ENCODE measurements at regions not wholly inside any gene's neighbourhood (a gene's known extent, or its start where the extent isn't known, plus 50 kb on each side); places are given as distances from the start of the nearest gene placed in this dataset.
"Not testable (repeated sequence)": the region's sequence is repeated elsewhere in the genome, so short reads cannot be mapped to it uniquely, and the experiment has no call there.

DNA sequence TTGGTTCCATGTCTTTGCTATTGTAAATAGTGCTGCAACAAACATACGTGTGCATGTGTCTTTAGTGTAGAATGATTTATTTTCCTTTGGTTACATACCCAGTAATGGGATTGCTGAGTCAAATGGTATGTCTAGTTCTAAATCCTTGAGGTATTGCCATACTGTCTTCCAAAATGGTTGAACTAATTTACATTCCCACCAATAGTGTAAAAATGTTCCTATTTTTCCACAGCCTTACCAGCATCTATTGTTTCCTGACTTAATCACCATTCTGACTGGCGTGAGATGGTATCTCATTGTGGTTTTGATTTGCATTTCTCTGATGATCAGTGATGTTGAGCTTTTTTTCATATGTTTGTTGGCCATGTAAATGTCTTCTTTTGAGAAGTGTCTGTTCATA, 226.6 kb downstream of the ETAA1 start:
- H3K9me3 ChIP-seq (ENCODE audit: control insufficient read depth in 2 of 2, low read length in 2 of 2); H3K27me3 ChIP-seq (ENCODE audit: control insufficient read depth in 1 of 2, insufficient read depth in 2 of 2, low read length in 2 of 2); H3K4me1 ChIP-seq (ENCODE audit: control insufficient read depth, insufficient read depth, low read length); H3K9ac ChIP-seq (ENCODE audit: low read length in 2 of 2); H3K36me3 ChIP-seq (ENCODE audit: control insufficient read depth in 2 of 2, insufficient read depth in 2 of 2, low read length in 2 of 2); H3K27ac ChIP-seq (ENCODE audit: low read length); H3K4me3 ChIP-seq (ENCODE audit: low read length in 2 of 2): not testable (repeated sequence)

DNA sequence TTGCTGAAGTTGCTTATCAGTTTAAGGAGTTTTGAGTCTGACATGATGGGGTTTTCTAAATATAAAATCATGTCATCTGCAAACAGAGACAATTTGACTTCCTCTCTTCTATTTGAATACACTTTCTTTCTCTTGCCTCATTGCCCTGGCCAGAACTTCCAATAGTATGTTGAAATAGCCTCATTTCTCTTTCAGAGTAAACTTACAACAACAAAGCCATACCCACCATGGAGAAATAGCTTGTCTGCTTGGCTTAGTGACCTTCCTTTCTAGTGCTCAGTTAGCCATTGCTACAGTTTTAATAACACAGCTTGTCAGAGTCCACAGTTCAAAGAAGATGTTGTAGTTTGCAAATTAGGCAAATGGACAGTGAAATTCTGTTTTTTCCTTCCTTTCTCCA, 228.0 kb downstream of the ETAA1 start:
- Histone ChIP-seq H3K4me1 (ENCODE audit: control insufficient read depth, insufficient read depth, low read length) (no peaks in the 10 kb centered on the region), H3K9me3 (ENCODE audit: control insufficient read depth in 2 of 2, low read length in 2 of 2) (no peaks in the 10 kb centered on the region), H3K9ac (ENCODE audit: low read length in 2 of 2) (no peak overlapping the region), H3K27me3 (ENCODE audit: control insufficient read depth in 1 of 2, insufficient read depth in 2 of 2, low read length in 2 of 2) (no peaks in the 10 kb centered on the region), H3K27ac (ENCODE audit: low read length) (no peak overlapping the region), H3K36me3 (ENCODE audit: control insufficient read depth in 2 of 2, insufficient read depth in 2 of 2, low read length in 2 of 2) (no peaks in the 10 kb centered on the region), H3K4me3 (ENCODE audit: low read length in 2 of 2) (no peak overlapping the region)

DNA sequence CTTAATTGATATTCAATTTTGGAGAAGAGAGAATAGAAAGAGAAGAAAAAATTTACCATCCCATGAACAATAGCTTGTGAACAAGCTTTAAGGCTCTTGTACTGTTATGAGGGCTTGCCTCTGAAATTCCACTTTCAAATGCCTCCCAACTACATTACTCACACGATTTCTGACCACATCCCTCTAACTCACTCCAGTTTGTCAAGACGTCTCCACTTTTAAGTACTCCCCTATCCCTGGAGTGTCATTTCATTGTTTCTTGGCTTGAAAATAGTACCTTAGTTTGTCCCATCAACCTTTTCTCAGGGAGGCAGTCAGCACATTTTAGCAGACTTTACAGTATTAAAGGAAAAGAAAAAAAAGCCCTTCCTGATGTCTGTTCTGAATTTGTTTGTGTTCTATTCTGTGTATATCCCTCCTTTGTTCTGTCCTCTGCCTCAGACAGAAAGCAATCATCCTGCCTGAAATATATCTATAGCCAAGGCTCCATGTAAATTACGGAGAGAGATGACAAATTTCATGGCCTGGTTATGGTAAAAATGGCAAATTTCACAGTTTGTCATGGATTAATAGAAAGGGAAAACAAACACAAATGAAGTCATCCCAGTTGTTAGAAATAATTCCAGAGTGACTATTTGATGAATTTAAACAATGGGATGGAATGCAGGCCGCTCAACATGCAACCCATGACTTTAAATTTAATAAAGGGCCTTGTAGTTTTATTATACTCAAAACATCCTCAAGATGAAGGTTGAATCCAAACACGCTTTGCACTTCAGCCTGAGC, 228.8 kb downstream of the ETAA1 start:
- Histone ChIP-seq H3K27ac (ENCODE audit: low read length) (no peak overlapping the region), H3K9me3 (ENCODE audit: control insufficient read depth in 2 of 2, low read length in 2 of 2) (no peaks in the 10 kb centered on the region), H3K9ac (ENCODE audit: low read length in 2 of 2) (no peak overlapping the region), H3K27me3 (ENCODE audit: control insufficient read depth in 1 of 2, insufficient read depth in 2 of 2, low read length in 2 of 2) (no peaks in the 10 kb centered on the region), H3K36me3 (ENCODE audit: control insufficient read depth in 2 of 2, insufficient read depth in 2 of 2, low read length in 2 of 2) (no peaks in the 10 kb centered on the region), H3K4me3 (ENCODE audit: low read length in 2 of 2) (no peak overlapping the region), H3K4me1 (ENCODE audit: control insufficient read depth, insufficient read depth, low read length) (no peaks in the 10 kb centered on the region)

DNA sequence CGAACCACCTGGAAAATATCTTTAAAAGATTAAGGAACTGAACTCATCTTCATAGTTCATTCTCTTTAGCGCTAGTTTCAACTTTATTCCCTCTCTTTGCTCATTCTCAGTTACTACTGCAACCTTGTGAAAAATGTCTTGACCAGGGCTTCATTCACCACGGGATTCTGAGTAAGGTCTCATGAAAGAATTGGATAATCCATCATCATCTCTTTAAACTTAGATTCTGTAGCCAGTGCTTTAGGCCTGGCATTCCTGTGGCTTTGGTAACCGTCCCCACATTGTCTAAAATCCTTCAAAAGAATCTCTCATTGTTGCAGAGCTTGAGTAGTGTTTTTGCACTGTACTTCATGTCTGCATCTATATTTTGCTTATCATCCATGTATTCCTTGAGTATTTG, 229.5 kb downstream of the ETAA1 start:
- no peaks in the 10 kb centered on the region for H3K36me3 ChIP-seq (ENCODE audit: control insufficient read depth in 2 of 2, insufficient read depth in 2 of 2, low read length in 2 of 2)
- no peaks in the 10 kb centered on the region for H3K27me3 ChIP-seq (ENCODE audit: control insufficient read depth in 1 of 2, insufficient read depth in 2 of 2, low read length in 2 of 2)
- H3K4me3 ChIP-seq (ENCODE audit: low read length in 2 of 2), result no peak overlapping the region
- H3K9me3 ChIP-seq (ENCODE audit: control insufficient read depth in 2 of 2, low read length in 2 of 2), result no peaks in the 10 kb centered on the region
- H3K9ac ChIP-seq (ENCODE audit: low read length in 2 of 2), result no peak overlapping the region
- H3K27ac ChIP-seq (ENCODE audit: low read length), result no peak overlapping the region
- H3K4me1 ChIP-seq (ENCODE audit: control insufficient read depth, insufficient read depth, low read length), result no peaks in the 10 kb centered on the region

DNA sequence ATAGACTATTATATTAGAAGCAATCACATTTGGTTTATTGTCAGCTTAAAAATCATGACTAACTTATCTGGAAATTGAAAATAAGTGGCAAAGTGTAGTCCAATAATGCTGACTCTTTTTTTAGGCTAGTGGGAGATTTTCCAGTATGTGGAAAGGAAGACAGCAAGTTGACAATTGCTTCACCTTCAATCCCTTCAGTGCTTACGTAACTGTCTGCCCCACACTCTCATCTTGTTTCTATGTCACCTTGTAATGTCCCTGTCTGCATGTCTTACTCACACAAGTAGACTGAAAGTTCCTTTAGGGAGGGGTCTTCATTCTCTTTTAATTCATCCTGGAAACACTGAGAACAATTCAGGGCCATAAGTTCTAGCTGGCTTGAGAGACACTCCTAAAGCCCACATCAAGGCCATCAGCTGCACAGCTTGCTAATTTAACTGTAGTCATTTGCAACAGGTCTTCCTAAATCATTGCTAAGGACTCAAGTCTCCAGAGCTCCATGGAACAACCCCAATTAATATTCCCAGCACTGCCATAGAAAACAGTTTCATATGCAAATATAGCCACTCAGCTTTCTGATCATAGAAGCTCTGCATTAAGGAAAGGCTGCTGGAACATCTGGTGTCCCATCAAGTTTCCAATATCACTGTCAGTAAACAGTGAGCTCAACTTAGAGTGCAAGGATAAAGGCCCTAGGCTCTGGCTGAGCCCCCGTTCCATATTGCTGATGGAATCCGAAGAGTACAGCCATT, 230.5 kb downstream of the ETAA1 start:
- no peak overlapping the region for H3K9ac ChIP-seq (ENCODE audit: low read length in 2 of 2)
- H3K4me1 ChIP-seq (ENCODE audit: control insufficient read depth, insufficient read depth, low read length), result no peaks in the 10 kb centered on the region
- no peaks in the 10 kb centered on the region for H3K27me3 ChIP-seq (ENCODE audit: control insufficient read depth in 1 of 2, insufficient read depth in 2 of 2, low read length in 2 of 2)
- H3K27ac ChIP-seq (ENCODE audit: low read length), result no peak overlapping the region
- H3K4me3 ChIP-seq (ENCODE audit: low read length in 2 of 2), result no peak overlapping the region
- H3K9me3 ChIP-seq (ENCODE audit: control insufficient read depth in 2 of 2, low read length in 2 of 2), result no peaks in the 10 kb centered on the region
- H3K36me3 ChIP-seq (ENCODE audit: control insufficient read depth in 2 of 2, insufficient read depth in 2 of 2, low read length in 2 of 2), result no peaks in the 10 kb centered on the region

DNA sequence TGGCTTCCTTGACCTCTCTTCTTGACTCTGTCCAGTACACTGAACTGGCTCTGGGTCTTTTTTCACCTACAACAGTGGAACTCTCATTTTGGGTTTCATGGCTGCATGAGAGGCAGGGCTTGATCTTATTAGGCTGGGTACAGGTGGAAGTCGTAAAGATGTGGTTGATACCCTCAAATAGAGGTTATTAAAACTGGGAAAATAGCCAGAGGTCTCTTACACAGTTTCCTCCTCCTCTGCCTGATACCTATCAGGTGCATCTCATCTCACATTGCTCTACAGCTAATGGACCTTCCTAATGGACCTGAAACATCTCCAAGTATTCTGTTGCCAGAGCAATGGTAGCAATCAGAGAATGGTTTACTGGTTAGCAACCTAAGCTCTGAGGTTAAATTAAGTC, 231.8 kb downstream of the ETAA1 start:
- no peaks in the 10 kb centered on the region for H3K9me3 ChIP-seq (ENCODE audit: control insufficient read depth in 2 of 2, low read length in 2 of 2)
- no peaks in the 10 kb centered on the region for H3K36me3 ChIP-seq (ENCODE audit: control insufficient read depth in 2 of 2, insufficient read depth in 2 of 2, low read length in 2 of 2)
- no peaks in the 10 kb centered on the region for H3K27me3 ChIP-seq (ENCODE audit: control insufficient read depth in 1 of 2, insufficient read depth in 2 of 2, low read length in 2 of 2)
- no peaks in the 10 kb centered on the region for H3K4me1 ChIP-seq (ENCODE audit: control insufficient read depth, insufficient read depth, low read length)
- no peak overlapping the region for H3K4me3 ChIP-seq (ENCODE audit: low read length in 2 of 2)
- H3K9ac ChIP-seq (ENCODE audit: low read length in 2 of 2), result no peak overlapping the region
- H3K27ac ChIP-seq (ENCODE audit: low read length), result no peak overlapping the region

DNA sequence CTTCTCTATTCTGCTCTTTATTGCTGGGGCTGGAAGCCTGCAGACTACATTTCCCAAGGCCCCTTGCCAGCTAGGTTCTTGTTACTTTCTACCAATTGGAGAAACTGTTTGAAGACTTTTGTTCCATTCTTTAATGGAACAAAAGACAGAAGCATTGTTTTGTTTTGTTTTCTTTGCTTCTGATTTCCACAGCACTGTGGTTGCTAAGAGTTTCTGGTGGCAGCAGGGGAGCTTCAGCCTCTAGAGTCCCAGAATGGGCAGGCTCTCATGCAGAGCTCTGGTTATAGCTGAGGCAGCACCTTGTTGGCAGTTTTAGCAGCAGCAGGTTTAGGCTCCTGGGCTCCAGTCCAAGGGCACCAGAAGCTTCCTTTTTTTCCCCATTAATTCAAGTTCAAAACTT, 234.3 kb downstream of the ETAA1 start:
- no peak overlapping the region for H3K4me3 ChIP-seq (ENCODE audit: low read length in 2 of 2)
- no peaks in the 10 kb centered on the region for H3K9me3 ChIP-seq (ENCODE audit: control insufficient read depth in 2 of 2, low read length in 2 of 2)
- H3K27ac ChIP-seq (ENCODE audit: low read length), result no peak overlapping the region
- H3K4me1 ChIP-seq (ENCODE audit: control insufficient read depth, insufficient read depth, low read length), result no peaks in the 10 kb centered on the region
- no peaks in the 10 kb centered on the region for H3K36me3 ChIP-seq (ENCODE audit: control insufficient read depth in 2 of 2, insufficient read depth in 2 of 2, low read length in 2 of 2)
- H3K27me3 ChIP-seq (ENCODE audit: control insufficient read depth in 1 of 2, insufficient read depth in 2 of 2, low read length in 2 of 2), result no peaks in the 10 kb centered on the region
- H3K9ac ChIP-seq (ENCODE audit: low read length in 2 of 2), result no peak overlapping the region

DNA sequence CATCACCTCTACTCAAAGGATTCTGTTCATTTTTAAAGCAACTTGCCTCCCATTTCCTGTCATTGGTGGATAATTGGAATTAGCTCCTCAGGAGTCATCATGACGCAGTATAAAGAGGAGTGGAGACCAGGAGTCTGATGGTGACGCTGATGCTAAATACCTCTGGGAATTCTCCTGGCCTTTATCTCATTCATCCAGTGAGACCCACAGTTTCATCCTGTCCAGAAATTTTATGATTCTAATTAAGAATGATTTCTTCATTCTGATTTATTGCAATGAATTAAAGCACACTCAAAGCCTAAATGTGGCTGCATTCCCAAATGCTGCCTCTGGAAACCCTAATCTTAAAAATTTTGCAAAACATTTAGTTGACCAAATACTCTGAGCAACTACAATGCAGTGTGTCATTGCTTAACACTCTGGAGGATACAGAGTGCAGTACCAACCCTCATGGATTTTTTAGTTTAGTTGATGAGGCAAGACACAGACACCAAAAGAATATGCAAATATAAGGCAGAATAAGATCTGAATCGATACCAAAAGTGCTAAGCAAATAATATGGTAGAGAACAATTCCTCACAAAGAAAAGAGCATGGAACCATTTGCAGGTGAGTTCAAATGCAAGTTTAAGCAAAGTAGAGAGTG, 236.2 kb downstream of the ETAA1 start:
- Histone ChIP-seq H3K27ac (ENCODE audit: low read length) (no peak overlapping the region), H3K36me3 (ENCODE audit: control insufficient read depth in 2 of 2, insufficient read depth in 2 of 2, low read length in 2 of 2) (no peaks in the 10 kb centered on the region), H3K4me3 (ENCODE audit: low read length in 2 of 2) (no peak overlapping the region), H3K27me3 (ENCODE audit: control insufficient read depth in 1 of 2, insufficient read depth in 2 of 2, low read length in 2 of 2) (no peaks in the 10 kb centered on the region), H3K4me1 (ENCODE audit: control insufficient read depth, insufficient read depth, low read length) (no peaks in the 10 kb centered on the region), H3K9me3 (ENCODE audit: control insufficient read depth in 2 of 2, low read length in 2 of 2) (no peaks in the 10 kb centered on the region), H3K9ac (ENCODE audit: low read length in 2 of 2) (no peak overlapping the region)

DNA sequence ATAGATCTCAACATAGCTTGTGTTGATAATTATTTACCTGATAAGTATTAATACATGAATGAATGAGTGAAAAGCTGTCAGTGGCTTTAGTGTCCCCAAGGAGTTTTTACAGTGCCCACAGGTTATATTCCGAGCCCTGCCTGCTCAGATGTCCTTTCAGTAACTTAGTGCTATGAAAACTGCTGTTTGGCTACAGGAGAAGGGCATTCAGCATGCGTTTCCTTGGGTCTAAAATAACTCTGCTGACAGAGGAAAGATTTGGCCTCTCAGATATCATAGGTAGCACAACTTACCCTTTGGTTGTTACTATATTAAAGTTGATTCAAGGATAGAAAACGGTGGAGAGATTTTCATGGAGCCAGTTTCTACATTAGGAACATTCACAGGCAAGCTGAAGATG, 241.0 kb downstream of the ETAA1 start:
- no peaks in the 10 kb centered on the region for H3K9me3 ChIP-seq (ENCODE audit: control insufficient read depth in 2 of 2, low read length in 2 of 2)
- H3K4me1 ChIP-seq (ENCODE audit: control insufficient read depth, insufficient read depth, low read length), result no peaks in the 10 kb centered on the region
- H3K9ac ChIP-seq (ENCODE audit: low read length in 2 of 2), result no peak overlapping the region
- no peaks in the 10 kb centered on the region for H3K27me3 ChIP-seq (ENCODE audit: control insufficient read depth in 1 of 2, insufficient read depth in 2 of 2, low read length in 2 of 2)
- H3K27ac ChIP-seq (ENCODE audit: low read length), result no peak overlapping the region
- no peak overlapping the region for H3K4me3 ChIP-seq (ENCODE audit: low read length in 2 of 2)
- no peaks in the 10 kb centered on the region for H3K36me3 ChIP-seq (ENCODE audit: control insufficient read depth in 2 of 2, insufficient read depth in 2 of 2, low read length in 2 of 2)

DNA sequence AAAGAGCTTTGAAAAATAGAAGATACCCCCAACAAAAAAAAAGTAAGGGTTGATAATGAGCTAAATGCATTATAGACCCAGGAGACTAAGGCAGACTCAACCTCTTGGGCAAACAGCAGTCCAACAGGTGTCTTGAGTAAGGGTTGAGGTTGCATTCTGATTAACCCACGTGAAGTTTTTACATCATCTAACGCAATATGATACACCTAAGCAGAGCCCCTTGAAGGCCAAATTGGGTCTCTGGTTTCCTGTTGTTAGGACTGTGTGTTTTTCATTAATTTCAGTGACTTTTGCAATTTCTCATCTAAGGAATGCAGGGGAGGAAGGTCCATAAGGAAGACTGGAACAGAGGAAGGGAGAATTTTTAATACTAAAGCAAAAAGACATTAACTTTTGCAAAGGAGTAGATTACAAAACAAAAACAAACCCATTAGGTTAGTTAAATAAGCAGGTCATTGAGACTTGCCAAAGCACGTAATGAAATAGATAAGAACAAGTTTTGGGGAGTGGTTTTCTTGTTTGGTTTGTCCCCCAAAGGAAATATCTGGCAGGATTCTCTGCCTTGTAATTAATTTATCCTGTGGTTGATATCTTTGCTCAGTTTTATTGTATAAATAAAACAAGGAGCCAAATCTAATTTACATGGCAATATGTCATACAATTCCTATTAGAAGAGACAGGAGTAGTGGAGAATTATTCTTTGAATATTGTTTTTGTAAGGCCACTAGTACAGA, 244.3 kb downstream of the ETAA1 start:
- Histone ChIP-seq H3K9me3 (ENCODE audit: control insufficient read depth in 2 of 2, low read length in 2 of 2) (no peaks in the 10 kb centered on the region), H3K9ac (ENCODE audit: low read length in 2 of 2) (no peak overlapping the region), H3K27ac (ENCODE audit: low read length) (no peak overlapping the region), H3K36me3 (ENCODE audit: control insufficient read depth in 2 of 2, insufficient read depth in 2 of 2, low read length in 2 of 2) (no peaks in the 10 kb centered on the region), H3K4me3 (ENCODE audit: low read length in 2 of 2) (no peak overlapping the region), H3K4me1 (ENCODE audit: control insufficient read depth, insufficient read depth, low read length) (peaks cover 5% of the 10 kb centered on the region), H3K27me3 (ENCODE audit: control insufficient read depth in 1 of 2, insufficient read depth in 2 of 2, low read length in 2 of 2) (no peaks in the 10 kb centered on the region)
